Neural crest cell (in vitro differentiated cells): ENCODE measurements at regions not wholly inside any gene's neighbourhood (a gene's known extent, or its start where the extent isn't known, plus 50 kb on each side); places are given as distances from the start of the nearest gene placed in this dataset.

Experiments used
- DNase-seq: peaks from one replicate; pipeline ENCODE4 v3.0.0; 2021; ENCODE audit warnings: low read depth, mixed read lengths, low spot score
- H3K27ac Mint-ChIP-seq: one replicate; pipeline ENCODE4 v1.8.0; 2021; ENCODE audit warnings: mild to moderate bottlenecking, mixed read lengths; ENCODE audit not compliant: unreplicated experiment
- H3K27me3 Mint-ChIP-seq: 2 replicates; pipeline ENCODE4 v1.8.0; 2021; ENCODE audit warnings: low read depth, mild to moderate bottlenecking, mixed read lengths
- H3K36me3 Mint-ChIP-seq: 2 replicates; pipeline ENCODE4 v1.8.0; 2021; ENCODE audit warnings: low read depth, mild to moderate bottlenecking, mixed read lengths
- H3K4me1 Mint-ChIP-seq: 2 replicates; pipeline ENCODE4 v1.8.0; 2021; ENCODE audit warnings: mixed read lengths
- H3K4me3 Mint-ChIP-seq: one replicate; pipeline ENCODE4 v1.8.0; 2021; ENCODE audit warnings: mild to moderate bottlenecking, mixed read lengths
- H3K9me3 Mint-ChIP-seq: 2 replicates; pipeline ENCODE4 v1.8.0; 2021; ENCODE audit warnings: mixed read lengths
- CTCF ChIP-seq: fragments of 200-600 bp; sonication (generic); conservative IDR thresholded peaks from 2 replicates; pipeline ENCODE4 v1.5.0; 2021; ENCODE audit warnings: antibody characterized with exemption, mild to moderate bottlenecking

- peaks cover 17% of the 10 kb centered on the region for H3K9me3 Mint-ChIP-seq
- no peaks in the 10 kb centered on the region for H3K4me1 Mint-ChIP-seq
- no peak overlapping the region for H3K4me3 Mint-ChIP-seq
These were observed 288.8 kb upstream of the SASH1 start for GRCh38 chr6:148053796-148054195.

GRCh38 chr6:148054219-148054618, 288.4 kb upstream of the SASH1 start:
- TF ChIP-seq CTCF = no peak
- Mint-ChIP-seq H3K27ac (no peak overlapping the region), H3K9me3 (peaks cover 19% of the 10 kb centered on the region), H3K36me3 (peaks cover 6% of the 10 kb centered on the region), H3K4me3 (no peak overlapping the region), H3K27me3 (no peaks in the 10 kb centered on the region), H3K4me1 (no peaks in the 10 kb centered on the region)
- DNase-seq = no peak

More at GRCh38 chr6:148053796-148054195, 288.8 kb upstream of the SASH1 start:
- TF ChIP-seq CTCF = no peak
- Mint-ChIP-seq H3K36me3 (peaks cover 2% of the 10 kb centered on the region), H3K27ac (no peak overlapping the region), H3K27me3 (no peaks in the 10 kb centered on the region)
- no peak for DNase-seq

- no peak overlapping the region for H3K27ac Mint-ChIP-seq
- H3K9me3 Mint-ChIP-seq = peaks cover 21% of the 10 kb centered on the region
- H3K4me3 Mint-ChIP-seq = no peak overlapping the region
- no peaks in the 10 kb centered on the region for H3K27me3 Mint-ChIP-seq
- no peak for DNase-seq
- no peaks in the 10 kb centered on the region for H3K4me1 Mint-ChIP-seq
- peaks cover 11% of the 10 kb centered on the region for H3K36me3 Mint-ChIP-seq
- TF ChIP-seq CTCF = no peak
These were observed 287.2 kb upstream of the SASH1 start for GRCh38 chr6:148055419-148055818.

GRCh38 chr6:148059869-148060268, 282.8 kb upstream of the SASH1 start:
- no peak overlapping the region for H3K27ac Mint-ChIP-seq
- no peak for DNase-seq
- H3K4me3 Mint-ChIP-seq = no peak overlapping the region
- TF ChIP-seq CTCF = no peak
- H3K4me1 Mint-ChIP-seq = no peaks in the 10 kb centered on the region
- H3K36me3 Mint-ChIP-seq = peaks cover 21% of the 10 kb centered on the region
- peaks cover 32% of the 10 kb centered on the region for H3K9me3 Mint-ChIP-seq
- no peaks in the 10 kb centered on the region for H3K27me3 Mint-ChIP-seq

- Mint-ChIP-seq H3K27me3 (no peaks in the 10 kb centered on the region), H3K4me3 (no peak overlapping the region), H3K4me1 (no peaks in the 10 kb centered on the region), H3K9me3 (peaks cover 15% of the 10 kb centered on the region), H3K27ac (no peak overlapping the region), H3K36me3 (peaks cover 11% of the 10 kb centered on the region)
- no peak for TF ChIP-seq CTCF
- no peak for DNase-seq
These were observed 278.1 kb upstream of the SASH1 start for GRCh38 chr6:148064406-148065134.
